C4-2B (cell line): ENCODE measurements at regions not wholly inside any gene's neighbourhood (a gene's known extent, or its start where the extent isn't known, plus 50 kb on each side); places are given as distances from the start of the nearest gene placed in this dataset.

ENCODE experiments used
- H3K27ac ChIP-seq: fragments of 450-650 bp; 2 replicates; pipeline ENCODE4 v1.5.1; 2017
- CTCF ChIP-seq: fragments of 450-650 bp; conservative IDR thresholded peaks from 2 replicates; pipeline ENCODE4 v1.5.1; 2017; ENCODE audit warnings: mild to moderate bottlenecking
- ZFX ChIP-seq: fragments of 450-650 bp; IDR thresholded peaks from 2 replicates; pipeline ENCODE4 v1.6.1; 2017

- TF ChIP-seq ZFX (no peak), CTCF (no peak)
- H3K27ac ChIP-seq, result no peak overlapping the region
Observed at GRCh38 chr17:73743518-73744201, 99.4 kb upstream of the SDK2 start.

- H3K27ac ChIP-seq, result no peak overlapping the region
- TF ChIP-seq CTCF, result no peak
- no peak for TF ChIP-seq ZFX
Observed at GRCh38 chr17:73744411-73744810, 100.2 kb upstream of the SDK2 start.

- no peak overlapping the region for H3K27ac ChIP-seq
- no peak for TF ChIP-seq CTCF
- no peak for TF ChIP-seq ZFX
Observed at GRCh38 chr17:73746314-73747073, 102.2 kb upstream of the SDK2 start.

- TF ChIP-seq CTCF, result no peak
- TF ChIP-seq ZFX, result no peak
- no peak overlapping the region for H3K27ac ChIP-seq
Observed at GRCh38 chr17:73747221-73748002, 103.2 kb upstream of the SDK2 start.

GRCh38 chr17:73748508-73748907, 104.3 kb upstream of the SDK2 start:
- no peak overlapping the region for H3K27ac ChIP-seq
- TF ChIP-seq CTCF (no peak), ZFX (no peak)

GRCh38 chr17:73749337-73749823, 105.1 kb upstream of the SDK2 start:
- no peak for TF ChIP-seq ZFX
- TF ChIP-seq CTCF, result no peak

More at GRCh38 chr17:73749337-73749823, 105.1 kb upstream of the SDK2 start:
- H3K27ac ChIP-seq, result no peak overlapping the region
